Endothelial cell of umbilical vein (primary cell): ENCODE measurements at regions not wholly inside any gene's neighbourhood (a gene's known extent, or its start where the extent isn't known, plus 50 kb on each side); places are given as distances from the start of the nearest gene placed in this dataset.

ENCODE experiments used
- FOS ChIP-seq: IDR thresholded peaks from 2 replicates; pipeline ENCODE4 v1.6.1; 2011; ENCODE audit warnings: mild to moderate bottlenecking, low read length, moderate library complexity, borderline replicate concordance; ENCODE audit not compliant: insufficient read depth
- GATA2 ChIP-seq: IDR thresholded peaks from 2 replicates; pipeline ENCODE4 v1.7.0; 2011; ENCODE audit warnings: low read depth, mild to moderate bottlenecking, moderate library complexity, mixed read lengths, low read length; ENCODE audit not compliant: insufficient read length, insufficient read depth
- MAX ChIP-seq: IDR thresholded peaks from 2 replicates; pipeline ENCODE4 v1.6.1; 2011; ENCODE audit not compliant: insufficient read depth, insufficient read length
- POLR2A ChIP-seq: IDR thresholded peaks from 2 replicates; pipeline ENCODE4 v1.6.1; 2012; ENCODE audit warnings: low read depth, mild to moderate bottlenecking, control low read depth, low read length
- TF ChIP-seq, protein P1 (sequence below), 2 donors: IDR thresholded peaks; 1 replicate in 1 of 2; 2 replicates in 1 of 2; pipeline ENCODE4 v1.5.1; 2011; ENCODE audit warnings: low read length in 2 of 2, mild to moderate bottlenecking in 2 of 2, moderate library complexity in 2 of 2, control low read depth in 1 of 2, inconsistent platforms in 1 of 2, low read depth in 1 of 2; ENCODE audit not compliant: insufficient read depth in 1 of 2; ENCODE audit errors: extremely low read depth in 1 of 2

GRCh38 chr10:35265435-35265834, 70.9 kb upstream of the CCNY start:
- TF ChIP-seq MAX: no peak
- TF ChIP-seq, protein P1, sequence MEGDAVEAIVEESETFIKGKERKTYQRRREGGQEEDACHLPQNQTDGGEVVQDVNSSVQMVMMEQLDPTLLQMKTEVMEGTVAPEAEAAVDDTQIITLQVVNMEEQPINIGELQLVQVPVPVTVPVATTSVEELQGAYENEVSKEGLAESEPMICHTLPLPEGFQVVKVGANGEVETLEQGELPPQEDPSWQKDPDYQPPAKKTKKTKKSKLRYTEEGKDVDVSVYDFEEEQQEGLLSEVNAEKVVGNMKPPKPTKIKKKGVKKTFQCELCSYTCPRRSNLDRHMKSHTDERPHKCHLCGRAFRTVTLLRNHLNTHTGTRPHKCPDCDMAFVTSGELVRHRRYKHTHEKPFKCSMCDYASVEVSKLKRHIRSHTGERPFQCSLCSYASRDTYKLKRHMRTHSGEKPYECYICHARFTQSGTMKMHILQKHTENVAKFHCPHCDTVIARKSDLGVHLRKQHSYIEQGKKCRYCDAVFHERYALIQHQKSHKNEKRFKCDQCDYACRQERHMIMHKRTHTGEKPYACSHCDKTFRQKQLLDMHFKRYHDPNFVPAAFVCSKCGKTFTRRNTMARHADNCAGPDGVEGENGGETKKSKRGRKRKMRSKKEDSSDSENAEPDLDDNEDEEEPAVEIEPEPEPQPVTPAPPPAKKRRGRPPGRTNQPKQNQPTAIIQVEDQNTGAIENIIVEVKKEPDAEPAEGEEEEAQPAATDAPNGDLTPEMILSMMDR (IDR thresholded peaks at IDR 0.05; ENCODE audit: extremely low read depth in 1 of 2, insufficient read depth in 1 of 2, low read depth in 1 of 2, low read length in 2 of 2): no peak
- no peak for TF ChIP-seq POLR2A
- TF ChIP-seq GATA2: no peak
- no peak for TF ChIP-seq FOS
